Panc1 (cell line): ENCODE measurements at regions not wholly inside any gene's neighbourhood (a gene's known extent, or its start where the extent isn't known, plus 50 kb on each side); places are given as distances from the start of the nearest gene placed in this dataset.

Experiments used
- ATAC-seq: fragments of 200-7000 bp; cut with Tn5 transposase; 2 replicates; pipeline ENCODE4 v1.9.1; 2020; ENCODE audit warnings: mild to moderate bottlenecking, moderate library complexity
- BruUV-seq: library from RNA; stranded (reverse); fragments of 400-500 nt; replicated peaks from 2 replicates; lab custom pipeline; 2021; lab: Mats Ljungman, UMichigan
- CTCF ChIA-PET: fragments of 300-600 bp; sonication (Branson Sonifier 250); formaldehyde crosslinking; loops from one replicate; lab custom pipeline; 2022; ENCODE audit warnings: antibody characterized with exemption; lab: Charles Lee
- POLR2A ChIA-PET: fragments of 300-600 bp; sonication (Branson Sonifier 250); formaldehyde crosslinking; loops from one replicate; lab custom pipeline; 2022; ENCODE audit warnings: antibody characterized with exemption; lab: Charles Lee
- DNase-seq: peaks from one replicate; pipeline ENCODE4 v3.0.0-alpha.2; 2010; ENCODE audit warnings: low read depth, low spot score
- H3K27ac ChIP-seq: 2 replicates; pipeline ENCODE4 v1.5.1; 2011; ENCODE audit warnings: mild to moderate bottlenecking, low read length, inconsistent platforms
- H3K27me3 ChIP-seq: fragments of 200-500 bp; sonication (Bioruptor generic); 2 replicates; pipeline ENCODE4 v1.6.0; 2014; ENCODE audit warnings: low read length, inconsistent platforms; ENCODE audit not compliant: control insufficient read depth, insufficient read depth
- H3K36me3 ChIP-seq: fragments of 200-500 bp; sonication (Bioruptor generic); 2 replicates; pipeline ENCODE4 v1.5.1; 2014; ENCODE audit warnings: inconsistent platforms, mild to moderate bottlenecking, low read length, moderate library complexity; ENCODE audit not compliant: control insufficient read depth, insufficient read depth
- H3K4me1 ChIP-seq: 2 replicates; pipeline ENCODE4 v1.5.1; 2011; ENCODE audit warnings: inconsistent platforms, mild to moderate bottlenecking, low read length, moderate library complexity; ENCODE audit not compliant: control insufficient read depth, insufficient read depth
- H3K4me3 ChIP-seq, 2 experiments: 2 replicates each; pipeline ENCODE4 v1.5.1; 2011 to 2012; ENCODE audit warnings: low read depth in 2 of 2, low read length in 2 of 2, mild to moderate bottlenecking in 2 of 2, inconsistent platforms in 1 of 2, moderate library complexity in 1 of 2
- H3K9me3 ChIP-seq: fragments of 200-500 bp; sonication (Bioruptor generic); 2 replicates; pipeline ENCODE4 v1.5.1; 2014; ENCODE audit warnings: low read depth, mild to moderate bottlenecking, inconsistent platforms, low read length, moderate library complexity; ENCODE audit not compliant: control insufficient read depth, insufficient read depth
- CTCF ChIP-seq: fragments of 450-650 bp; IDR thresholded peaks from 2 replicates; pipeline ENCODE4 v1.5.1; 2017; ENCODE audit warnings: mild to moderate bottlenecking
- POLR2AphosphoS5 ChIP-seq: IDR thresholded peaks from 2 replicates; pipeline ENCODE4 v1.6.1; 2012; ENCODE audit warnings: mild to moderate bottlenecking, low read depth, low read length, moderate library complexity
- REST ChIP-seq, 2 experiments: IDR thresholded peaks; 2 replicates each; pipeline ENCODE4 v1.6.1; 2011 to 2012; ENCODE audit warnings: low read depth in 2 of 2, control low read depth in 1 of 2, low read length in 1 of 2, mild to moderate bottlenecking in 1 of 2, moderate library complexity in 1 of 2; ENCODE audit not compliant: insufficient read depth in 1 of 2
- SIN3A ChIP-seq: IDR thresholded peaks from 2 replicates; pipeline ENCODE4 v1.6.1; 2012; ENCODE audit warnings: low read depth, mild to moderate bottlenecking, low read length, moderate library complexity, borderline replicate concordance; ENCODE audit not compliant: insufficient read depth
- TCF7L2 ChIP-seq: IDR thresholded peaks from 2 replicates; pipeline ENCODE4 v1.6.1; 2011; ENCODE audit warnings: mild to moderate bottlenecking, low read depth, low read length, inconsistent platforms
- in situ Hi-C: cut with HindIII; loops from 2 replicates; pipeline ENCODE4 v1.10.0; 2016; ENCODE audit warnings: low sequenced_read_pairs, low pct_unique_long_range_greater_than_20kb
- intact Hi-C: fragments of 100-400 bp; cut with micrococcal nuclease; formaldehyde crosslinking; loops from one replicate; pipeline ENCODE4 v1.10.0; 2022; ENCODE audit not compliant: unreplicated experiment

- Histone ChIP-seq H3K9me3 (no peaks in the 10 kb centered on the region), H3K4me3 (no peak overlapping the region), H3K4me1 (no peaks in the 10 kb centered on the region), H3K27ac (no peak overlapping the region), H3K36me3 (no peaks in the 10 kb centered on the region), H3K27me3 (no peaks in the 10 kb centered on the region)
- BruUV-seq, result no TSS peak
- DNase-seq, result no peak
- intact Hi-C loops, result loop anchor here (10.0 kb wide), 2 partner anchors 125 to 315 kb away; no protein-coding TSS in a partner anchor
- in situ Hi-C loops, result no loop called here
- ChIA-PET CTCF (no interaction called here), POLR2A (no interaction called here)
- ATAC-seq, result no peak
- TF ChIP-seq REST (IDR thresholded peaks at IDR 0.05; ENCODE audit: insufficient read depth in 1 of 2, low read depth in 2 of 2, low read length in 1 of 2), result no peak
- TF ChIP-seq TCF7L2, result no peak
- no peak for TF ChIP-seq CTCF
- TF ChIP-seq POLR2AphosphoS5, result no peak
- TF ChIP-seq SIN3A, result no peak
Observed at GRCh38 chr3:22569570-22569969, 633.6 kb upstream of the UBE2E2 start.

- no peak overlapping the region for H3K27ac ChIP-seq
- no peaks in the 10 kb centered on the region for H3K4me1 ChIP-seq
- H3K27me3 ChIP-seq, result no peaks in the 10 kb centered on the region
- no peaks in the 10 kb centered on the region for H3K9me3 ChIP-seq
- in situ Hi-C loops (no loop called here), intact Hi-C loops (no loop called here)
- H3K4me3 ChIP-seq, result no peak overlapping the region
- ATAC-seq, result no peak
- CTCF ChIA-PET, result no interaction called here
- TF ChIP-seq TCF7L2 (no peak), SIN3A (no peak), CTCF (no peak), POLR2AphosphoS5 (no peak), REST (IDR thresholded peaks at IDR 0.05; ENCODE audit: insufficient read depth in 1 of 2, low read depth in 2 of 2, low read length in 1 of 2) (no peak)
- H3K36me3 ChIP-seq, result no peaks in the 10 kb centered on the region
- BruUV-seq, result no TSS peak
- DNase-seq, result no peak
- POLR2A ChIA-PET, result no interaction called here
Observed at GRCh38 chr3:22581007-22581406, 622.1 kb upstream of the UBE2E2 start.
